SK-N-SH (cell line): ENCODE measurements at regions not wholly inside any gene's neighbourhood (a gene's known extent, or its start where the extent isn't known, plus 50 kb on each side); places are given as distances from the start of the nearest gene placed in this dataset.

Experiments used
- GABPA ChIP-seq: IDR thresholded peaks from 2 replicates; pipeline ENCODE4 v1.4.0; 2012; ENCODE audit warnings: low read depth, mild to moderate bottlenecking
- SMC3 ChIP-seq: IDR thresholded peaks from 2 replicates; pipeline ENCODE4 v1.6.1; 2012; ENCODE audit warnings: low read depth, low read length, improper control_type of control experiment
- YY1 ChIP-seq: IDR thresholded peaks from 2 replicates; pipeline ENCODE4 v1.4.0; 2012; ENCODE audit warnings: low read depth, mild to moderate bottlenecking

GRCh38 chr6:76992553-76992952 is 470.7 kb downstream of the HTR1B start:
- TF ChIP-seq GABPA (no peak), YY1 (no peak), SMC3 (no peak)
